NT2/D1 (cell line): ENCODE measurements at regions not wholly inside any gene's neighbourhood (a gene's known extent, or its start where the extent isn't known, plus 50 kb on each side); places are given as distances from the start of the nearest gene placed in this dataset.

ENCODE experiments used
- DNase-seq: peaks from one replicate; pipeline ENCODE4 v3.0.0-alpha.2; 2011; ENCODE audit warnings: low read depth, low spot score
- H3K27me3 ChIP-seq: 2 replicates; pipeline ENCODE4 v1.6.0; 2011; ENCODE audit warnings: mild to moderate bottlenecking; ENCODE audit not compliant: insufficient read length, insufficient read depth
- H3K36me3 ChIP-seq: 2 replicates; pipeline ENCODE4 v1.6.1; 2011; ENCODE audit warnings: mild to moderate bottlenecking, low read length, mixed read lengths; ENCODE audit not compliant: insufficient read depth, insufficient read length
- H3K4me1 ChIP-seq: 2 replicates; pipeline ENCODE4 v1.5.1; 2011; ENCODE audit not compliant: insufficient read depth, insufficient read length
- H3K4me3 ChIP-seq: 2 replicates; pipeline ENCODE4 v1.5.1; 2011; ENCODE audit warnings: low read depth; ENCODE audit not compliant: insufficient read length
- H3K9ac ChIP-seq: 2 replicates; pipeline ENCODE4 v1.6.0; 2011; ENCODE audit warnings: low read depth; ENCODE audit not compliant: insufficient read length
- H3K9me3 ChIP-seq: 2 replicates; pipeline ENCODE4 v1.5.1; 2011; ENCODE audit warnings: mild to moderate bottlenecking, low read length; ENCODE audit not compliant: insufficient read depth
- SUZ12 ChIP-seq: IDR thresholded peaks from 2 replicates; pipeline ENCODE4 v1.6.1; 2011; ENCODE audit not compliant: insufficient read length, insufficient read depth; ENCODE audit errors: extremely low read depth
- YY1 ChIP-seq: IDR thresholded peaks from 2 replicates; pipeline ENCODE4 v1.6.1; 2011; ENCODE audit not compliant: insufficient read length, insufficient read depth
- ZNF274 ChIP-seq: IDR thresholded peaks from 2 replicates; pipeline ENCODE4 v1.6.1; 2011; ENCODE audit warnings: mild to moderate bottlenecking, low read depth, low read length

DNA sequence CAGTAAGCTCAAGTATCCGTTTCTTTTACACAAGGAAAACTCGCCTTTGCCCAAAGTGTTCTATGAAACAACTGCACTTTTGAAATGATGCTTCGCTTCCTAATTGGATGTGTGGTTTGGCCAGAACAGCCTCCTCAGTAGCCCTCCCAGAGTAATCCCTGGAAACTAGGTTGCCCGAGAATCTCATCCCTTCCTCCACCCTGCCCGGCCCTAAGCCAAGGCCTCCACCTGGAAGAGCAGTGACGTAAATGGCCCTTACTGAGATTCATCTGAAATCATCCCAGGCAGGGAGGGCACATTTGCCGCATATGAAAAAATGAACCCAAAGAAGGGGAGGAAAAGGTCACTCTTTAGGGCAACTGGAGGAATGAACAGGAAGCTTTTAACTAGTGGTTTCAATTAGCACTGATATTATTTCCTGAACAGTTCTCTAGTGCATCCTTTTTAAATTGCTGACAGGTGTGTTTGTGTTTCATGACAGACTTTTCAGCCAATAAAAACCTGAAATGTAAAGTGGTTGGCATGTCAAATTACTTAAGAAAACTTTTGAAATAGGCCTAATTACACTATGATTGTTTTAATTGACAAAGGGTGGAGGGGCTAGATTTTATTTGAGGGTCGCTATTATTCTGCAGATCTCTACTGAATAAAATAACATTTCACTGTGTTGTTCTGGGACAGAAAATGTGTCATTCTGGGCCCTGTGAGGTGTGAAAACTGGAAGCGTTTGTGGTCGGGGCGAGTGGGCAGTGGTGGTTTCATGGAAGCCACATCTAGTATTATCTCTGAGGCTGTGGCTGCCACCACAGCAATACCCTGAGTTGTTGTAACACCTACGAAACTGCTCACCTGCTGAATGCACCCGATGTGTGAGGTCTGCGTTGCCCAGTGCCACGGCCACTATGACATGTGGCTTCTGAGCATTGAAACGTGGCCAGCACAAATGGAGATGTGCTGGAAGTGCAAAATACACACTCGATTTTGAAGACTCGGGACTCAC lies 112.1 kb downstream of the ZIC5 start:
- H3K36me3 ChIP-seq = no peaks in the 10 kb centered on the region
- H3K9ac ChIP-seq = no peak overlapping the region
- no peaks in the 10 kb centered on the region for H3K27me3 ChIP-seq
- H3K4me3 ChIP-seq = no peak overlapping the region
- no peaks in the 10 kb centered on the region for H3K4me1 ChIP-seq
- TF ChIP-seq SUZ12 (no peak), ZNF274 (no peak), YY1 (no peak)
- no peaks in the 10 kb centered on the region for H3K9me3 ChIP-seq
- no peak for DNase-seq

DNA sequence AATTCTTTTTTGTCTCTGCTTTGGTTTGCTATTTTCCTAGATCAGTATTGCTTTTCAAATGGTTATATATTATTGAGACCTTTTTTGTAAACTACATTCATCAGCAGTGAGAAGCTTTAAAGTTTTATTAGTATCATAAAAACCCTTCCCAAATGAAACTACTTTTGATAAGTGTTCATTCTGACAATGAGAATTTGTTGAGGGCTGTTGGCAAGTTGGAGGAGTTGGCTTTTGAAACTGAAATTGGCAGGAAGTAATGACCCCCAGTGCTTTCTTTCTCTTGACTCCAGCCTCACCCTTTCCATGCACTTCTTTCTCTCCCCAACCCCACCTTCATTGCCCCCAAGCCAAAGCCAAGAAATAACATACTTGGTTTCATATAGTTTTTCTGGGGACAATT lies 113.8 kb downstream of the ZIC5 start:
- Histone ChIP-seq H3K27me3 (no peaks in the 10 kb centered on the region), H3K36me3 (no peaks in the 10 kb centered on the region), H3K9ac (no peak overlapping the region), H3K4me3 (no peak overlapping the region), H3K4me1 (no peaks in the 10 kb centered on the region), H3K9me3 (no peaks in the 10 kb centered on the region)
- TF ChIP-seq ZNF274 = no peak
- no peak for TF ChIP-seq SUZ12
- no peak for DNase-seq

DNA sequence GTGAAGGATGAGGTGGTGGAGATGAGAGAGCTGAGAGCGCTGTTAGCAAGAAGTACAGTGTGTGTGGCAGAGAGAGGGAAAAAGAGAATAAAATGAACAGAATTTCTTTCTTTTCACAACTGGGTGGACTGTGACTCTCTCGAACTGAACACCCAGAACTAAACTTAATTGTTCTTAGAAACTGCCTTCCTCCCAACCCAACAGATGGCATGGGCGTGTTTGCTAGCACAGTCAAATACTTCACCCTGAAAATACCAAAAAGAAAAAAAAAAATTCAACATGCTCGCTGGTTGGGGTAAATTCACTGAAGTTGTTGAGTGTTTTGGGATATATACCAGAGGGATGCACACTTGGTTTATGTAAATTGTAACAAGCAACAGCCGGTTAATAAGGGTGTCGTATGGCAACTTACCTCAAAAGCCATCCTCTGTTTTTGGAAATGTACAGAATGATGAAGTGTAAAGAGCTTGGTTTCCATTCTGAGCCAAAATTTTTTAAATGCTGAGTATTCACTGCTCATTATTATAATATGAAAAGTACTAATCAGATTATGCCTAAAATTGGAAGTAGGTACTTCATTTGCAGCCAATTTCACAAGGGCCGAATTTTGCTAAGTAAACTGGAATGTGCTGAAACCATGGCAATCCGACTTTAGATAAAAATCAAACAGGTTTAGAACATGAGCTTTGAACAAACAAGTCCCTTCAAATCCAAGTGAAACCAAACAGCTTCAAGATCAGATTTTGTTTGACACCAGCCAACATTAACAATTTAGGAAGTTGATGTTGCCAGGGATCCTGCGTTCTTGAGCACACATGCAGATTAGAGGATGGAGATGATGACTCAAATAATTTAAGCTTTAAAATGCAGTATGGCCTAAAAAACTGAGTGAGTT lies 115.8 kb downstream of the ZIC5 start:
- no peaks in the 10 kb centered on the region for H3K36me3 ChIP-seq
- no peaks in the 10 kb centered on the region for H3K4me1 ChIP-seq
- H3K9ac ChIP-seq = no peak overlapping the region
- H3K27me3 ChIP-seq = no peaks in the 10 kb centered on the region
- DNase-seq = no peak
- H3K9me3 ChIP-seq = no peaks in the 10 kb centered on the region
- no peak overlapping the region for H3K4me3 ChIP-seq
- no peak for TF ChIP-seq ZNF274
- TF ChIP-seq YY1 = no peak
- TF ChIP-seq SUZ12 = no peak

DNA sequence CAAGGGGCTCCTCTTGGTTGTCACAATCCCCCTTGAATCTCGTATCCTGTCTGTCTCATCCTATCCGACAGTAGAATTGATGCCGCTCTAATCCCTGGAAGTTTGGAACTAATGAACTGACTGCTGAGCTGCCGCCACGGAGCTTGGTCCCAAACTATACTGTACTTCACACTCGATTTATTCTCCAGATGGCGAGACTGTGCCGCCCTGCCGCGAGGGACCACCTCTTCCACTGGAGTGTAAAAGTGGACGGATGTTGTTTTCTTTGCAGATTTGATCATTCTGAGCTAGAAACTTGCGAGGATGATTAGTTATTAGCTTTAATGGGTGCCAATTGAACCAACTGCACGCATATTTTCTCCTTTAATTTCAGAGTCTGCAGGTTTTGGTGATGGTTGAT lies 117.2 kb downstream of the ZIC5 start:
- no peak for TF ChIP-seq ZNF274
- no peak for TF ChIP-seq YY1
- no peak for TF ChIP-seq SUZ12
- no peaks in the 10 kb centered on the region for H3K27me3 ChIP-seq
- H3K4me1 ChIP-seq = no peaks in the 10 kb centered on the region
- H3K36me3 ChIP-seq = no peaks in the 10 kb centered on the region
- no peaks in the 10 kb centered on the region for H3K9me3 ChIP-seq
- DNase-seq = no peak
- H3K4me3 ChIP-seq = no peak overlapping the region
- H3K9ac ChIP-seq = no peak overlapping the region

DNA sequence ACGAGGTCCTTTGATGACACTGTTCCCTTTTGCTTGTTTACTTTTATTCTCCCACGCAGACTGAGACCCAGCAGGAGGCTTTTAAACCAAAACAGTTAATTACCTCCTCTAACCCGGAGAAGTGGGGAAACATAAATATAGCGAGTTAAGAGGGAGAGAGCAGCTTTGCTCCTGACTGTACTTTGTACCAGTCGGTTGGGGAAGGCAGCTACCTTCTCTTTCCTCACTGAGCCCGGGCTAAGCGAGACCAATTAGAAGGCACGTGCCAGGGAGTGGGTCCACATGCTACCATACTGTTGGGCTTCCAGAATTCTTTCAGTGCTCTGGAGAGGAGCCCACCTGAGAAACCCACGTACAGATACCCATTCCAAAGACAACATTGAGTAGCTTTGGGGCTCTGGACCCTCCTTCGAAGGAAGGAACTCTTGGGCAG lies 124.2 kb downstream of the ZIC5 start:
- Histone ChIP-seq H3K27me3 (no peaks in the 10 kb centered on the region), H3K9me3 (no peaks in the 10 kb centered on the region), H3K36me3 (no peaks in the 10 kb centered on the region), H3K4me1 (no peaks in the 10 kb centered on the region), H3K4me3 (no peak overlapping the region), H3K9ac (no peak overlapping the region)
- TF ChIP-seq ZNF274 (no peak), SUZ12 (no peak), YY1 (no peak)
- DNase-seq = no peak

DNA sequence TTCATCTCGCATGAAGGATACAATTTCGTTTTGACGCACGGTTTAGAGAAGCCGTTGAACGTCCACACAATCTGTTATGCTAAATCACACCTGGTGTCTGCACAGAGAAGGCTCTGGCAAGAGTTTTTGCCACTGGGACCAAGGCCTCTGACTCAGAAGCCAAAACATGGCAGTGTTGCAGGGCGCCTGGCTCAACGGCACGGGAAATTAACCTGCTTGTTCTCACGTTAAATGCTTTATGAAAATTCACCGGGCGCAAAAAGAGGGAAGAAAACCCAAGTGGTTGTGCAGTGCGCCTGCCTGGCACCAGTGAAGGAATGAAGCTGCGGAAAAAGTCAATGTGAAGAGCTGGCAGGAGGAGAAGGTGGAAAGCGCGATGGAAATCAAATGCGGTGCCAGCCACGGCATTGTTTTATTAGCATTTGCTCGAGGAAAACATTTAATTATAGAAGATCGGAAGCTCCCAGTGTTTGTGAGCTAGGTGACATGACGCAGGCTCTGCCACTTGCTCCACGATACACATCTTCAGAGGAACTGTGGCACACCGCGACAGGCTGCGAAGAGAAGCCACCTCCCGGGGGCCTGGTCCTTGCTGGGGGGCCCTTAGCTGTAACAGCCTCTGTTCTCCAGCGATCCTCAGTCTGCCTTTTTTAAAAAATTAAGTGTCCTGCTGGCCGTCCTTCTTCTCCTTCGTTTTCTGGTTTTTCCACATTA lies 126.2 kb downstream of the ZIC5 start:
- TF ChIP-seq SUZ12 (no peak), ZNF274 (no peak), YY1 (no peak)
- no peak overlapping the region for H3K4me3 ChIP-seq
- H3K4me1 ChIP-seq = no peaks in the 10 kb centered on the region
- no peaks in the 10 kb centered on the region for H3K9me3 ChIP-seq
- DNase-seq = no peak
- no peaks in the 10 kb centered on the region for H3K36me3 ChIP-seq
- H3K9ac ChIP-seq = no peak overlapping the region
- H3K27me3 ChIP-seq = no peaks in the 10 kb centered on the region

DNA sequence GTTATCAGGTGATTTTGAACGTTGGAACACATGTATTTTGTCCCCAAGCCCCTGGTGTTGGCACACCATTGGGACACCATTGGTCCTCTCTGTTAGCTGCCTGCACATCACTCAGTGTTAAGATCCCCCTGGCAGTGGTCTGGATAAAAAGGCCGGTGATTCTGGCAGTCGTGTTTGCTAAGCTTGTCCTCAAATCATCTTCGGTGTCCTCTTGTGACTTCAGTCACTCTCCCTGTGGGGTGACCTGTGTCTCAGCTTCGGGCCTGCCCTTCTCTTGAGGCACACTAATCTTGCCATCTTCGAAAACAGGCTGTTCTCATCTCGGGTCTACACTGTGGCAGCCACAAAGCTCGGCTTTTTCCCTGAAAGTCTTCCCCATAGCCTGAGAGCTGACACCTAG lies 127.1 kb downstream of the ZIC5 start:
- no peaks in the 10 kb centered on the region for H3K36me3 ChIP-seq
- no peaks in the 10 kb centered on the region for H3K27me3 ChIP-seq
- no peaks in the 10 kb centered on the region for H3K9me3 ChIP-seq
- DNase-seq = no peak
- H3K9ac ChIP-seq = no peak overlapping the region
- no peak overlapping the region for H3K4me3 ChIP-seq
- TF ChIP-seq SUZ12 (no peak), ZNF274 (no peak), YY1 (no peak)
- H3K4me1 ChIP-seq = no peaks in the 10 kb centered on the region
